ENCODE measurements at regions not wholly inside any gene's neighbourhood (a gene's known extent, or its start where the extent isn't known, plus 50 kb on each side); places are given as distances from the start of the nearest gene placed in this dataset.

- no peak for DNase-seq (ENCODE audit: low read depth in 1 of 2, low spot score in 2 of 2)
- H3K56ac ChIP-seq (replicated peaks; ENCODE audit: insufficient read length, low read depth, low read length): no peak overlapping the region
- no peak overlapping the region for H3K18ac ChIP-seq (ENCODE audit: extremely low read depth, low read length)
- no peak overlapping the region for H3K23ac ChIP-seq (ENCODE audit: insufficient read length)
- no peaks in the 10 kb centered on the region for H3K27me3 ChIP-seq (replicated peaks in 1 of 4; ENCODE audit: control insufficient read depth in 3 of 4, extremely low read depth in 1 of 4, insufficient read depth in 3 of 4, low read length in 3 of 4)
- H3K4ac ChIP-seq (replicated peaks; ENCODE audit: insufficient read length, low read depth, low read length): no peak overlapping the region
- 80% methylated on average over 2 of the region's 2 CpGs; no CpG with 5 or more reads in 1 of the 2 experiments for WGBS, 2 experiments (ENCODE audit: extremely low coverage in 1 of 2, insufficient coverage in 1 of 2, insufficient read length in 1 of 2, insufficient replicate concordance in 2 of 2, low coverage in 1 of 2, low lambda C conversion rate in 2 of 2, missing lambda C conversion rate in 1 of 2)
- H3K4me1 ChIP-seq (replicated peaks in 1 of 4; ENCODE audit: control insufficient read depth in 3 of 4, insufficient read depth in 4 of 4, low read length in 3 of 4): no peaks in the 10 kb centered on the region
- H2BK15ac ChIP-seq (ENCODE audit: low read length): no peak overlapping the region
- H2AFZ ChIP-seq (ENCODE audit: low read length): peak overlapping the region; percentile 55; the same call in 1 of the 2 replicates
- H4K20me1 ChIP-seq (replicated peaks in 1 of 2; ENCODE audit: control insufficient read depth in 1 of 2, insufficient read depth in 2 of 2, low read length in 2 of 2): no peaks in the 10 kb centered on the region
- no peak overlapping the region for H3K9ac ChIP-seq (replicated peaks in 1 of 4; ENCODE audit: extremely low read depth in 1 of 4, low read depth in 3 of 4, low read length in 3 of 4)
- no peaks in the 10 kb centered on the region for H3K79me1 ChIP-seq (ENCODE audit: low read depth, low read length)
- no peaks in the 10 kb centered on the region for H3K9me3 ChIP-seq (ENCODE audit: insufficient read depth in 2 of 2, low read depth in 1 of 2, low read length in 1 of 2)
- FAIRE-seq: no peak
- H3K36me3 ChIP-seq (ENCODE audit: control insufficient read depth in 2 of 4, insufficient read depth in 4 of 4, low read length in 3 of 4): no peaks in the 10 kb centered on the region
- no peaks in the 10 kb centered on the region for H3K79me2 ChIP-seq (ENCODE audit: control insufficient read depth in 1 of 2, insufficient read depth in 2 of 2, low read length in 2 of 2)
- H2AK5ac ChIP-seq (ENCODE audit: low read depth, low read length): no peak overlapping the region
- H4K5ac ChIP-seq (ENCODE audit: insufficient read length, low read depth, low read length): no peak overlapping the region
- H4K8ac ChIP-seq (ENCODE audit: extremely low read depth, insufficient read depth, low read length): no peak overlapping the region
- no peak overlapping the region for H2BK20ac ChIP-seq (ENCODE audit: low read length)
- no peak overlapping the region for H2BK12ac ChIP-seq (ENCODE audit: low read depth, low read length)
- no peak overlapping the region for H3K4me2 ChIP-seq (ENCODE audit: insufficient read depth in 1 of 2, low read depth in 2 of 2, low read length in 2 of 2)
- POLR2A ChIA-PET (ENCODE audit: partially characterized antibody): no interaction called here
- H3K27ac ChIP-seq (ENCODE audit: low read depth, low read length): no peak overlapping the region
- no peak overlapping the region for H3K4me3 ChIP-seq (ENCODE audit: extremely low read depth in 1 of 4, insufficient read depth in 2 of 4, low read depth in 3 of 4, low read length in 4 of 4)
- no peak overlapping the region for H2BK120ac ChIP-seq (replicated peaks; ENCODE audit: low read depth, low read length)
- H2BK5ac ChIP-seq (ENCODE audit: low read depth, low read length): no peak overlapping the region
- no peak overlapping the region for H3K14ac ChIP-seq (ENCODE audit: insufficient read length)
- no peaks in the 10 kb centered on the region for H3K23me2 ChIP-seq (ENCODE audit: low read depth, low read length)
- no peak overlapping the region for H4K91ac ChIP-seq (replicated peaks; ENCODE audit: insufficient read length, low read length)
- CTCF ChIA-PET (ENCODE audit: partially characterized antibody): no interaction called here
- TF ChIP-seq EP300 (IDR thresholded peaks at IDR 0.05; ENCODE audit: borderline replicate concordance in 1 of 2, low read depth in 2 of 2, low read length in 2 of 2) (no peak), SIX5 (IDR thresholded peaks at IDR 0.05; ENCODE audit: low read depth, low read length) (no peak), RNF2 (IDR thresholded peaks at IDR 0.05; ENCODE audit: borderline replicate concordance, low read depth, low read length, missing control alignments, poor library complexity, severe bottlenecking) (no peak), NRF1 (IDR thresholded peaks at IDR 0.05; ENCODE audit: low read depth, low read length) (no peak), SP2 (IDR thresholded peaks at IDR 0.05; ENCODE audit: low read length) (no peak), POLR2AphosphoS5 (IDR thresholded peaks at IDR 0.05; ENCODE audit: low read depth, low read length) (no peak), TBP (IDR thresholded peaks at IDR 0.05; ENCODE audit: low read depth, low read length) (no peak), TAF7 (optimal IDR thresholded peaks at IDR 0.05; ENCODE audit: borderline replicate concordance, low read depth, low read length) (no peak), HDAC2 (IDR thresholded peaks at IDR 0.05; ENCODE audit: borderline replicate concordance in 1 of 2, low read depth in 2 of 2, low read length in 2 of 2) (no peak), ATF3 (IDR thresholded peaks at IDR 0.05; ENCODE audit: insufficient read depth, low read depth, low read length) (no peak), EZH2 (IDR thresholded peaks at IDR 0.05; ENCODE audit: low read depth, low read length, severe bottlenecking) (no peak), CHD2 (IDR thresholded peaks at IDR 0.05; ENCODE audit: low read length) (no peak), TAF1 (IDR thresholded peaks at IDR 0.05; ENCODE audit: low read depth, low read length) (no peak), SIN3A (conservative IDR thresholded peaks at IDR 0.05 in 1 of 2, IDR thresholded peaks at IDR 0.05 in 1 of 2; ENCODE audit: low read depth in 1 of 2, low read length in 2 of 2) (no peak)
These were observed 161.2 kb downstream of the NTMT2 start for GRCh38 chr1:170306948-170307347.

Measured in H1 (cell line).